Islet of Langerhans (tissue), 1 donor: ENCODE measurements at regions not wholly inside any gene's neighbourhood (a gene's known extent, or its start where the extent isn't known, plus 50 kb on each side); places are given as distances from the start of the nearest gene placed in this dataset.
"Not testable (repeated sequence)": the region's sequence is repeated elsewhere in the genome, so short reads cannot be mapped to it uniquely, and the experiment has no call there.

Experiments
- FAIRE-seq: peaks from one replicate; lab custom pipeline; 2011; peaks lifted over from hg19 to GRCh38; lab: Jason Lieb, UNC

DNA sequence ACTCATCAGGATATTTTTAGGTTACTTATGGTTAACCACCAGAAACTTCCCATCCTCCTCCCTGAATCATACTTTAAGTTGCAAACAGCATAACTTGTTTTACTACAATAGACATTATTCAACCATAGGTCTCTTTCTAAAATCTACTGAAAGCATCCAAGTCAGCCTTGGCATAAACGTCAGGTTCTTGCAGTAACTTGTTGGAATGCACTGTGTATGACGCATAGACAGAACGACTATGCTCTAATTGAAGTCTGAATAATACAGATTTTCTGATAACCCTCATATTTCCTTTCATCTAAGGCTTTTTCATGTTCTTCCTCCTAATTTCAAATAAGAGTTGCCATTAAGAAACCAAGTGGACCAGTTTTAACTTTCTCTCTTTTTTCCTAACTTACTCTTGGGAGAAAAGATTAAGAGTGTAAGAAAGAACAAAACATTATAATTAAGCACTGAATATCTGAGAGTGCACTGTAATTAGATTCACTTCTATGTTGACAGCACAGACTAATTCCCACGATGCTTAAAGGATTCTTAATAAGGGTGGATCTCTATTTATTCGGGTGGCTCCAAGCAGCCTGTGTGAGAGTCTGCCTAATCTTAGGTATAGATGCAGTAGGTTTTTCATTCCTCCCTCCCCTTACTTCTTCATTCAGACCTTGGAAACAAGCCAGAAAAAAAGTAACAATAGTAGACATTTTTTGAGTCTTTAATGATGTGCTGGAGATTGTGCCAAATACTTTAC is 1100.1 kb downstream of the EPHA3 start:
- not testable (repeated sequence) for FAIRE-seq

DNA sequence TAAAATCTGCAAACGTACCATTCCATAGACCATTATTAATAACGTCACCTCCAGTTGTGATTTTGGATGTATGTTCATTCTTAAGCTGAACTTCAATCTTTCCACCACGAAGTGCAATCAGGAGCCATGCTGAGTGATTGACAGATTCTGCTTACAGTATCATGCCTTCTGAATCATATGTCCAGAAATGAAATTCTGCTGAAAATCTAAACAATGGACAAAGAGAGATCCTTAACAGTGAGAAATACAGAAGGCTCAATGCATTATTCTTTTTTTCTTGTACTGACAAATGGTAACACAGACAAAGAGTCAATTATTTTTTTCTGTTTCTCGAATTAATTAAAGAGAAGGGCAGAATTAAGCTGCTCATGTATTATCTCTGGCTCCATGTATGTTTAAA is 1114.5 kb downstream of the EPHA3 start:
- no peak for FAIRE-seq

GRCh38 chr3:90241481-90241880 is 1134.1 kb downstream of the EPHA3 start:
- FAIRE-seq = no peak

DNA sequence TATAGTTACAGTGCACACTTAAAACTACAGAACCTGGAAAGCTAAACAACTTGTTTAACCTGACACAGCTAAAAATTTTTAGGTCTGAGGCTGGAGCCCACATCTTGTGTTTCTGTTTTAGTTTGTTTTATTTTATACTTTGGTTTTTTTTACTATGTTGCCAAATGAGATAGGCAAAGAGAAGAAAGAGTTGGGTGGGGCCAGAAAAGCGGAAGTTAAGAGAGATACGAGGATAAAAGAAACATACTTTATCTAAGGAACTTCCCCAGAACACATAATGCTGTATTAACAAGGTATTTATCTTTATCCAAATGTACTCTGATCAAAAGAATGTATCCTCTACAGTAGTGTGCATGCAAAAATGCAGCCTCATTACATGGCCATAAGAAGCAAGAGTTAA is 1145.7 kb downstream of the EPHA3 start:
- no peak for FAIRE-seq

- FAIRE-seq = no peak
Observed at GRCh38 chr3:90261481-90262433, 1154.3 kb downstream of the EPHA3 start.
